ENCODE measurements at regions not wholly inside any gene's neighbourhood (a gene's known extent, or its start where the extent isn't known, plus 50 kb on each side); places are given as distances from the start of the nearest gene placed in this dataset.
"Not testable (repeated sequence)": the region's sequence is repeated elsewhere in the genome, so short reads cannot be mapped to it uniquely, and the experiment has no call there.

- no peak for DNase-seq (ENCODE audit: low spot score)
These were observed 137.3 kb upstream of the TGFBR2 start for GRCh38 chr3:30469133-30469532.

- no peak for DNase-seq (ENCODE audit: low spot score)
These were observed 135.9 kb upstream of the TGFBR2 start for GRCh38 chr3:30470496-30470895.

DNA sequence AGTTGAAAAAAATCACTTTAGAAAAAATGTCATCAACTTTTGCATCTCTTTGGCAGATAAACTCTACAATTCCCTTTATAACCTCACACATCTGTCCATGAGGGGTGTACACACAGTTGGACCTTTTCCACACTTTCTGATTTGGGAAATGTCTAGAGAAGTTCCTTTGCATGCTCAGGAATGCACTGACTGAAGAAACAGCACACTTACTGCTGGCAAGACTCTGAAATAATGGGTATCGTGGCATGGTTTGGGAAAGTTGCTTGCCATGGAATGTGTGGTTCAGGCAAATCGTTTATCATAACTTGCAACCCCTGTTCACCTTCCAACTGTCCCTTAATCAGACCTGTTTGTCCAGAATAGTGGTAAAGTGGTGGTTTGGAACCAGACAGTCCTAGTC lies 135.3 kb upstream of the TGFBR2 start:
- no peak for DNase-seq (ENCODE audit: low spot score)

GRCh38 chr3:30471796-30472489 lies 134.5 kb upstream of the TGFBR2 start:
- DNase-seq (ENCODE audit: low spot score) = no peak

DNA sequence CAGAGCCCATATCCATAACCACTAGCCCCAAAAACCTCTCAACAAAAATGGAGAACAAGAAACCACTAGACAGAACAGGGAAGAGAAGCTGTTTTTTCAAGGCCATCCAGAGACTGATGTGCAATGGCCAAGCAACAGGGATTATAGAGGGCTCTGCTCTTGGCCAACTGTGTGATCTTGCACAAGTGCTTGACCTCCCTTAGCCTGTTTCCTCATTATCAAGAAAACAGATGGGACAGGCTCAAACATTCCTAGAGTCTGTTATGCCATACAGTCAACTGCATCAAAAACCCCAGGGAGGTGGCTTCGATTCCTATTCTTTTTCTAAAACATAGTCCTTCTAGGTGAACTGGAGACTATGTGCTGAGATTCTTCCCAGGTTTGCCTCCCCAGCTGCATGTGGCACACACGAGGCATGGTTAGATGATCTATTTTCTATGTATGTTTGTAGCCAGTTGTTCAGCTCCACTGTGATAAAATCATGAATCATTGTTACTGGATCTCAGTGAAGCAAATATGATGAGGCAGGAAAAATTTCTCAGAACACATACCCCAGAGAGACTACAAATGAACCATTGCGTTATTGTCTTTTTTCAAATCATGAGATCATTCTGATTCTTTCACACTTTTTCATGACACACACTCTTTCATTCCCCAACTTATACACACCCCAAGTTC lies 132.9 kb upstream of the TGFBR2 start:
- DNase-seq (ENCODE audit: low spot score) = peak; percentile 23

DNA sequence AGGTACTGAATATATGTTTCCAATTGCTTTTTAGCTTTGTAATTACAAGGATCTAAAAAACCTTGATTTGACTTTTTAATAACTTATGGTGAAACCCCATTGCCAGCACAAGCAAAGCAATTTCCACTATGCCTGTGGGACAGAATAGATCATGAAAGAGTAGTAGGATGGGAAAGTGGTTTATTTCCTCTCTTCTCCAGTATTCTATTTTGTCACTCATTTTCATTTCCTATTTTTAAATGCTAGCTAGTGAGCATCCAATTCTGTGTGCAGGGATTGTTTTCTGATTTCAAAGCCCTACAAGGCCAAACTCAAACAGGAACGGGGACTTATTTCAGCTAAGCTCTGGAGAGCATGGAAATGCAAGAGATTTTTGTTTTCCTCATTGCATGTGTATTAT lies 132.0 kb upstream of the TGFBR2 start:
- no peak for DNase-seq (ENCODE audit: low spot score)

- DNase-seq (ENCODE audit: low spot score) = no peak
These were observed 131.2 kb upstream of the TGFBR2 start for GRCh38 chr3:30475038-30475808.

GRCh38 chr3:30475809-30476178 lies 130.6 kb upstream of the TGFBR2 start:
- DNase-seq (ENCODE audit: low spot score) = no peak

DNA sequence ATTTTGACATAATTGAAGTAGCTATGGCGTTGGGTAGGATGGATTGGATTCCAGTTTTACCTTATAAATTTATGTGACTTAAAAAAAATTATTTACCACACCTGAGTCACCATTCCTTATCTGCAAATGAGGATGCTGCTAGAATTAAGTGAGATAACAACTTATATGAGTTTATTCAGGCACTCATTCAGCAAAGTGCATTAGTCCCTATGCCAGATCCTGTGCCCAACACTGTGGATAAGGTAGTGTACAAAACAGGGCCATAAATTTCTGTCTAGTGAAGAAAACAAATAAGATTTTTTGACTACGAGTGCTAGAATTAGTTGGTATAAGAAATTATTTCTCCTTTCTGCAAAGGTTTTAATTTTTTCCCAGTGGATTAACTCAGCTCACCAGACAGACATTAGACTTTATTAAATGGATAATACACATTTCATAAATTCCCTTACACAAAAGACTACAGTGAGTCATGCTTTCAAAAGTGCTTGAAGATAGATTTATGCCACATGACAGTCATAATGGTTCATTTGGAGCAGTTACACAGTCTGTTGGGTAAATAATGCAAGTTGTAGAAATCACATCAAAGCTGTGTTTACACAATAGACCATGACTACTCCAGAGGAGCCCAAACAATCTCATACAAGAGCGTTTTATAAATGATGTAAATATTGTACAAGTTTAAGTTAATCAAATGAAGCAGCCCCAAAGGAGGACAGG lies 129.9 kb upstream of the TGFBR2 start:
- no peak for DNase-seq (ENCODE audit: low spot score)

DNA sequence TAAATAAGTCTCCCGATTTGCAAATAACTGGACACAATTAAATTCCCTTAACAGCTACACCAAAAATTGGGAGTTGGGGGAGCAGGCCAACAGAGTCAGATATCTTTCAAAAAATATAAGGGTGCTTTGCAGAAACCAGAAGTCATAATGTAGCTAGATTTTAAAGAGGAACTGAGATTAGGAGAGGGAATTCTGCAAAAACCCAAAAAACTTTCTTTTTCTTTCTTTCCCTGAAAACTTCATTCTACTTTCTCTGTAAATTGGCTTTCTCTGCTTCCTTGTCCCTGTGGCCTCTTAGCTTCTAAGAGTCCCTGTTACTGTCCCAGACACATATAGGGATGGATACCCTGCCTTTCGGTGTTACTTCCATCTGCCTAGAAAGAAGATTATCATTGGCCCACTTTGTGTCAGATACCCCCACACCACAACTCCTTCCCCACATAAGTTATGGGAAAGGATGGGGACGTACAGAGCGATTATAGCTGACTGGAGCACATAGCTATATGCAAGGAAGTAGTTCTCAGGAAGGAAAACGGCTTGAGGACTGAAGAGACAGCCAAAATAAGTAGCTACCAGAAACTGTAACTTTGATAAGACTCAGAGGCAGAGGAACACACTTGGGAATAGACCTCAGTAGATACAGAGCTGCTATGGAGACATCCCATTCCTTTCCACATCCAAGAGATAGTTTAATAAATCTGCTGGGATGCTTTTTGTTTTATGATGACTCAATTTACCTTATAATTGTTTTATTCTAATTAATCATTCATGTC lies 129.1 kb upstream of the TGFBR2 start:
- no peak for DNase-seq (ENCODE audit: low spot score)

- DNase-seq (ENCODE audit: low spot score) = not testable (repeated sequence)
These were observed 126.7 kb upstream of the TGFBR2 start for GRCh38 chr3:30479737-30480136.

DNA sequence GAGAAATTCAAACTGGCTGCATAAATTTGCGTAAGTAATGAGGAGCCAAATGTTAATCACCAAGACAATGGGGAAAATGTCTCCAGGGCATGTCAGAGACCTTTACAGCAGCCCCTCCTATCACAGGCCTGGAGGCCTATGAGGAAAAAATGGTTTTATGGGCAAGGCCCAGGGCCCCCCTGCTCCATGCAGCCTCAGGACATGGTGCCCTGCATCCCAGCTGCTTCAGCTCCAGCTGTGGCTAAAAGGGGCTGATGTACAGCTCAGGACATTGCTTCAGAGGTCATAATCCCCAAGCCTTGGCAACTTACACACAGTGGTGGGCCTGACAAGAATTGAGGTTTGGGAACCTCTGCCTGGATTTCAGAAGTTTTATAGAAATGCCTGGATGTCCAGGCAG lies 126.2 kb upstream of the TGFBR2 start:
- DNase-seq (ENCODE audit: low spot score) = not testable (repeated sequence)

- DNase-seq (ENCODE audit: low spot score) = no peak
These were observed 125.8 kb upstream of the TGFBR2 start for GRCh38 chr3:30480587-30480986.

GRCh38 chr3:30481241-30481640 lies 125.2 kb upstream of the TGFBR2 start:
- no peak for DNase-seq (ENCODE audit: low spot score)

- DNase-seq (ENCODE audit: low spot score) = not testable (repeated sequence)
These were observed 122.2 kb upstream of the TGFBR2 start for GRCh38 chr3:30484229-30484628.

DNA sequence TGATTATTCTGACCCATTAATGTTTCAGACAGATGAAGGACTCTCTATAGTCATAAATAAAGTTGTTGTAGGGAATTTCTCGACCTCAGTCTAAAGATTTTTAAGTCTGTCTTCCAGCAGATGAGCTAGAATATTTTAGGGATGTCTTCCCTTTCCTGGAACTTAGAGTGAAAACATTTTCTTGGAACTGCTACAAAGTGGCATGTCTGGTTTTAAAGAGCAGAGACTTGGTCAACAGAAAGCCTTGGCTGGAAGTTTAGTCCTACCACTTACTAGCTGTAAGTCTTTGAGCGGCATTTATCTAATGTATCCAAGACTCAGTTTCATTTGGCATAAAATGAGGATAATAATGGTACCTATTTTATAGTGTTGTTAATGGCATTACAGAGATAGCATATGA lies 120.0 kb upstream of the TGFBR2 start:
- no peak for DNase-seq (ENCODE audit: low spot score)

GRCh38 chr3:30488070-30488756 lies 118.2 kb upstream of the TGFBR2 start:
- DNase-seq (ENCODE audit: low spot score) = no peak

DNA sequence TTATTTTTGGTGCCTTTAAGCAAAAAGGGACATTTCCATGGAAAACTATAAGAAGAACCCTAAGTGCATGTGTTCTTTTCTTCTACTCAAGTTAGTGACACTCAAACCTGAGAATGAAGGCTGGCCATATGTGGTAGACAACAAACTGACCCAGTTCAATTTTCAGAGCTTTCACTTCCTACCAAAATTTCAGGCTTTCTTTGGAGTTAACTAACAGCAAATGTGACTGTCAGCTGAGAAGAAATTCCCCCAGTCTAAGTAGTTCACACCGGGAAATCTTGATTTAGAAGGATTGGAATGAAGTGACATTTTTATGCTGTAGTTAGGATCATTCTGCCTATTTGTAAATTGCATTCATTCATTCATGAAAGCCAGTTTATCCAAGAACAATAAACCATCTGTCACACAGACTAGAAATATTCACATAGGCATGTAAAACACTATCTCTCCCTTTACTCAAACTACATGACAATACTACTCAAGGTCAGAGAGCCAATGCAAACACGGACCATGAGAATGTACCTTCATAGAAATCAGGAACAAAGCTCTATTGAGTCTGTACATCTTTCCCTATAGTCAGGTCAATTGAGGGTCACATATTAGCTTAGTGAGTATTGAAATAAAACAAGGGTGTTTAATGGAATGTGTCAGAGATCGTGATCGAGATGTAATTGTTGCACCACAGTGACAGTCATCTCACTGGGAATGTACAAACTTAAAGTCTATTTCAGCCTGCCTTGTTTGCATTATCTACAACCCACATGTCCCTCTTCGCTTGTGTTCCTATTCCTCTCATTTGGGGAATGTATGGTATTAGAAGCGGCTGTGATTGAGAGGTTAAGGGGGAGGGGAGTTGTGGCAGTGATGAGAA lies 113.8 kb upstream of the TGFBR2 start:
- peak; percentile 17 for DNase-seq (ENCODE audit: low spot score)

GRCh38 chr3:30493911-30494311 lies 112.5 kb upstream of the TGFBR2 start:
- DNase-seq (ENCODE audit: low spot score) = no peak
